K562 (cell line): ENCODE measurements at regions not wholly inside any gene's neighbourhood (a gene's known extent, or its start where the extent isn't known, plus 50 kb on each side); places are given as distances from the start of the nearest gene placed in this dataset.
A peak's percentile ranks its signal among the peaks of the same experiment; 100 is the strongest.

Source experiments
- ATAC-seq: fragments of 200-7000 bp; cut with Tn5 transposase; 3 replicates; pipeline ENCODE4 v1.9.1; 2020; ENCODE audit warnings: moderate library complexity
- BruUV-seq: library from RNA; stranded (reverse); fragments of 400-500 nt; replicated peaks from 2 replicates; lab custom pipeline; 2021; lab: Mats Ljungman, UMichigan
- CTCF ChIA-PET: fragments of 300-600 bp; formaldehyde crosslinking; extraction: SDS; loops from one replicate; lab custom pipeline; 2021; ENCODE audit warnings: low intra/inter-chr PET ratio; lab: Yijun Ruan, JAX
- POLR2A ChIA-PET: fragments of 300-600, 350-650 bp; sonication (Branson Sonifier 250); formaldehyde crosslinking; extraction: SDS; loops from one replicate; lab custom pipeline; 2021; ENCODE audit warnings: antibody characterized with exemption, inconsistent platforms; lab: Yijun Ruan, JAX
- DNase-seq, 4 experiments: peaks; one replicate each; pipeline versions ENCODE4 v3.0.0 to v3.0.0-alpha.2; 2011 to 2018; ENCODE audit warnings: low spot score in 3 of 4, mixed read lengths in 3 of 4; ENCODE audit errors: extremely low read depth in 1 of 4
- FAIRE-seq: peaks from 2 replicates; lab custom pipeline; 2011; peaks lifted over from hg19 to GRCh38; lab: Jason Lieb, UNC
- H2AFZ ChIP-seq: 2 replicates; pipeline ENCODE4 v1.6.0; 2011; ENCODE audit warnings: low read depth, low read length, control low read depth, inconsistent platforms
- H3K27ac ChIP-seq: fragments of 200-600 bp; 3 replicates; pipeline ENCODE4 v1.8.0; 2011; ENCODE audit warnings: low read depth, mild to moderate bottlenecking, control low read depth, inconsistent platforms, low read length, moderate library complexity, mixed read lengths; ENCODE audit errors: extremely low read depth
- H3K27me3 ChIP-seq, 2 experiments: fragments of 300-600 bp in 1 of 2; 2 replicates in 1 of 2; 3 replicates in 1 of 2; pipeline versions ENCODE4 v1.6.0 to v1.8.0; 2011; ENCODE audit warnings: inconsistent platforms in 2 of 2, low read length in 2 of 2, mild to moderate bottlenecking in 1 of 2, mixed read lengths in 1 of 2, moderate library complexity in 1 of 2; ENCODE audit not compliant: control insufficient read depth in 2 of 2, insufficient read depth in 2 of 2
- H3K36me3 ChIP-seq: fragments of 300-600 bp; 3 replicates; pipeline ENCODE4 v1.8.0; 2011; ENCODE audit warnings: mild to moderate bottlenecking, low read length, inconsistent platforms; ENCODE audit not compliant: control insufficient read depth, insufficient read depth
- H3K4me1 ChIP-seq, 2 experiments: fragments of 200-600 bp in 1 of 2; replicated peaks in 1 of 2; 2 replicates in 1 of 2; 3 replicates in 1 of 2; pipeline versions ENCODE4 v1.5.1 to v1.8.0; 2011; ENCODE audit warnings: inconsistent platforms in 2 of 2, low read length in 2 of 2, mild to moderate bottlenecking in 1 of 2, mixed read lengths in 1 of 2, moderate library complexity in 1 of 2; ENCODE audit not compliant: control insufficient read depth in 2 of 2, insufficient read depth in 2 of 2
- H3K4me2 ChIP-seq: 2 replicates; pipeline ENCODE4 v1.6.1; 2011; ENCODE audit warnings: low read length, control low read depth, inconsistent platforms, mixed read lengths; ENCODE audit not compliant: insufficient read depth
- H3K4me3 ChIP-seq: fragments of 200-600 bp; sonication (generic), shearing (Covaris generic); 2 replicates; pipeline ENCODE4 v1.5.1; 2016; ENCODE audit warnings: control low read depth, inconsistent platforms
- H3K79me2 ChIP-seq: fragments of 200-600 bp; 3 replicates; pipeline ENCODE4 v1.8.0; 2011; ENCODE audit warnings: low read length, inconsistent platforms; ENCODE audit not compliant: control insufficient read depth, insufficient read depth
- H3K9ac ChIP-seq, 2 experiments: 2 replicates each; pipeline versions ENCODE4 v1.6.0 to v1.6.1; 2011; ENCODE audit warnings: low read depth in 2 of 2, low read length in 2 of 2, control low read depth in 1 of 2, inconsistent platforms in 1 of 2, mild to moderate bottlenecking in 1 of 2, mixed read lengths in 1 of 2; ENCODE audit not compliant: insufficient read depth in 1 of 2
- H3K9me1 ChIP-seq: one replicate; pipeline ENCODE4 v1.6.0; 2011; ENCODE audit warnings: inconsistent platforms, mild to moderate bottlenecking, low read length, moderate library complexity; ENCODE audit not compliant: control insufficient read depth, insufficient read depth
- H3K9me3 ChIP-seq: replicated peaks from 2 replicates; pipeline ENCODE4 v1.5.1; 2011; ENCODE audit warnings: low read depth, low read length, inconsistent platforms; ENCODE audit not compliant: control insufficient read depth, insufficient read depth
- H4K20me1 ChIP-seq: replicated peaks from 2 replicates; pipeline ENCODE4 v1.6.1; 2011; ENCODE audit warnings: low read length, inconsistent platforms, mixed read lengths; ENCODE audit not compliant: control insufficient read depth, insufficient read depth
- ATF1 ChIP-seq, 2 experiments: fragments of 450-650 bp in 1 of 2; IDR thresholded peaks; 2 replicates each; pipeline ENCODE4 v1.6.1; 2016; ENCODE audit warnings: missing compliant biosample characterization in 1 of 2, missing genetic modification characterization in 1 of 2
- CHD1 ChIP-seq: fragments of 200-600 bp; sonication (generic); IDR thresholded peaks from one replicate; pipeline ENCODE4 v1.6.1; 2012; ENCODE audit warnings: mild to moderate bottlenecking, moderate library complexity, low read length, inconsistent platforms
- EZH2 ChIP-seq: IDR thresholded peaks from 2 replicates; pipeline ENCODE4 v1.6.1; 2012; ENCODE audit warnings: low read depth, mild to moderate bottlenecking, inconsistent platforms, low read length, borderline replicate concordance
- KLF6 ChIP-seq: fragments of 250-450 bp; sonication (Bioruptor Pico); IDR thresholded peaks from 2 replicates; pipeline ENCODE4 v1.4.0; 2020; ENCODE audit warnings: mild to moderate bottlenecking, moderate library complexity, borderline replicate concordance
- MAFF ChIP-seq: IDR thresholded peaks from 2 replicates; pipeline ENCODE4 v1.6.1; 2012; ENCODE audit warnings: low read length, improper control_type of control experiment
- MAFK ChIP-seq: IDR thresholded peaks from 2 replicates; pipeline ENCODE4 v1.6.1; 2011; ENCODE audit warnings: low read length, improper control_type of control experiment
- NCOA4 ChIP-seq: fragments of 450-650 bp; IDR thresholded peaks from 2 replicates; pipeline ENCODE4 v1.6.1; 2018; ENCODE audit warnings: mild to moderate bottlenecking; ENCODE audit not compliant: partially characterized antibody
- NELFE ChIP-seq: IDR thresholded peaks from 2 replicates; pipeline ENCODE4 v1.6.1; 2011; ENCODE audit warnings: mild to moderate bottlenecking; ENCODE audit not compliant: insufficient read depth, insufficient read length
- PHF20 ChIP-seq: fragments of 450-650 bp; IDR thresholded peaks from 2 replicates; pipeline ENCODE4 v1.6.1; 2018; ENCODE audit not compliant: partially characterized antibody
- PTRF ChIP-seq: fragments of 450-650 bp; IDR thresholded peaks from 2 replicates; pipeline ENCODE4 v1.6.1; 2016; ENCODE audit warnings: mild to moderate bottlenecking, missing genetic modification characterization, missing compliant biosample characterization
- RNF2 ChIP-seq: sonication (generic); IDR thresholded peaks from 2 replicates; pipeline ENCODE4 v1.6.1; 2016
- SOX6 ChIP-seq: fragments of 450-650 bp; IDR thresholded peaks from 2 replicates; pipeline ENCODE4 v1.6.1; 2014; ENCODE audit warnings: mild to moderate bottlenecking
- XRCC4 ChIP-seq: IDR thresholded peaks from one replicate; pipeline ENCODE4 v1.6.1; 2011; ENCODE audit not compliant: insufficient read depth, insufficient read length; ENCODE audit errors: extremely low read depth
- ZNF316 ChIP-seq: fragments of 450-650 bp; IDR thresholded peaks from 2 replicates; pipeline ENCODE4 v1.6.1; 2016
- WGBS: fragments of 100-300 bp; shearing (Covaris generic); methylation state at CpG from one replicate; pipeline ENCODE4 v1.1.6; 2016; ENCODE audit warnings: low coverage, mixed read lengths; ENCODE audit not compliant: insufficient coverage; ENCODE audit errors: missing lambda C conversion rate; 5-methylcytosine and 5-hydroxymethylcytosine counted together
- in situ Hi-C: fragments of 300-500 bp; cut with MboI; formaldehyde crosslinking; loops from 4 replicates; pipeline ENCODE4 v1.15.0; 2018; ENCODE audit warnings: inconsistent platforms, mixed read lengths
- intact Hi-C: fragments of 100-400 bp; cut with micrococcal nuclease; formaldehyde crosslinking; loops from 2 replicates; pipeline ENCODE4 v1.14.2; 2022

DNA sequence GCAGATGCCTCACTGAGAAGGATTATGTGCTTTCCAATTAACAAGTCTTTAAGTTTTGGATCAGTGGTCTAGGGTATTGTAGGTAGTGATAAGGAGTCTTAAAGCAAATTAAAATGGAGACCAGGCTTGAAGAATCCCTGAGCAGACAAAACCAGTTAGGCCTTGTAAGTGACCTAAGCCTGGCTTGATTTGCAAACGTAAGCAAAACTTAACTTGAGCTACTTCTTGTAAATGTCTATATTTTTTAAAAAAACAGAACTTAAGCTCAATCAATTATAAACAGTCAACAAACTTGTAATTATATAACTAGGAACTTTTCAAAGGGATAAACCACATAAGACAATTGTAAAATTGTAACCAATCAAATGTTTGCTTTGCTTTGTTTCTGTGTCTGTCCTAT is 72.7 kb upstream of the NALF2 start:
- in situ Hi-C loops: no loop called here
- intact Hi-C loops: no loop called here
- WGBS: 0% methylated on average over 1 of the region's 1 CpG
- Histone ChIP-seq H3K36me3 (no peaks in the 10 kb centered on the region), H3K27ac (no peak overlapping the region), H3K9me3 (no peaks in the 10 kb centered on the region), H3K9me1 (no peaks in the 10 kb centered on the region), H3K4me2 (no peak overlapping the region), H4K20me1 (no peaks in the 10 kb centered on the region), H2AFZ (no peak overlapping the region), H3K4me1 (no peaks in the 10 kb centered on the region), H3K79me2 (no peaks in the 10 kb centered on the region), H3K9ac (no peak overlapping the region), H3K4me3 (no peak overlapping the region), H3K27me3 (no peaks in the 10 kb centered on the region)
- no peak for FAIRE-seq
- no TSS peak for BruUV-seq
- DNase-seq: no peak
- ChIA-PET POLR2A (no interaction called here), CTCF (no interaction called here)
- ATAC-seq: no peak
- TF ChIP-seq XRCC4 (no peak), ZNF316 (0 out of 2 replicates have a peak, but pooled peaks have one; percentile 49), KLF6 (no peak), SOX6 (no peak), MAFK (peak; percentile 42; the same call in 1 of the 2 replicates), MAFF (peak; percentile 45; the same call in 1 of the 2 replicates), EZH2 (no peak), NELFE (no peak), NCOA4 (no peak), RNF2 (no peak)
- TF ChIP-seq, all 486 proteins: peak for 3

DNA sequence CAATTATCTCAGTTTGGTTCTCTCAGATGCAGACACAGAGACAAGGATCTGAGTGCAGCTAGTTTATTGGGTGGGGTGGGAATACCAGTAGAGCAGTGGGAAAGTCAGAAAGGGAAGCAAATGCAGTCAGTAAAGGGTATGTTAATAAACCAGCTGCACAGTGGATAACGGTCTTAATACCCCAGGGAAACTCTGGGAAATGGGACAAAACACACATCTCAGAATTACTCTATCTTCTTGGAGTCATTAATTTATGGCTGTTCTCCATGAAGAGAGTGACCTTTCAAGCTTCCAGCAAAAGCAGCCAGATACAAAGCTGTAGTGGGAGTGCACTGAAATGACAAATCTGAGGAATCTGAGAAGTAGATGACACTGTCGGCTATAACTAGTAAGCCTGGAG is 73.3 kb upstream of the NALF2 start:
- H4K20me1 ChIP-seq: no peaks in the 10 kb centered on the region
- no peaks in the 10 kb centered on the region for H3K9me1 ChIP-seq
- FAIRE-seq (no peak), ATAC-seq (no peak), DNase-seq (no peak)
- CTCF ChIA-PET: no interaction called here
- H3K36me3 ChIP-seq: no peaks in the 10 kb centered on the region
- H3K27ac ChIP-seq: no peak overlapping the region
- no peak overlapping the region for H3K4me3 ChIP-seq
- POLR2A ChIA-PET: no interaction called here
- no peak overlapping the region for H2AFZ ChIP-seq
- in situ Hi-C loops (no loop called here), intact Hi-C loops (no loop called here)
- no peaks in the 10 kb centered on the region for H3K4me1 ChIP-seq
- no peaks in the 10 kb centered on the region for H3K79me2 ChIP-seq
- no peaks in the 10 kb centered on the region for H3K9me3 ChIP-seq
- no peak overlapping the region for H3K4me2 ChIP-seq
- no peak overlapping the region for H3K9ac ChIP-seq
- 5% methylated on average over 2 of the region's 2 CpGs for WGBS
- BruUV-seq: no TSS peak
- H3K27me3 ChIP-seq: no peaks in the 10 kb centered on the region
- TF ChIP-seq ATF1 (CRISPR knock-in tag; IDR thresholded peaks at IDR 0.05) (no peak), ATF1 (tag; IDR thresholded peaks at IDR 0.05) (no peak), PTRF (tag) (no peak), CHD1 (no peak), NELFE (no peak), ZNF316 (no peak), PHF20 (no peak)
